H1 (cell line): ENCODE measurements at regions not wholly inside any gene's neighbourhood (a gene's known extent, or its start where the extent isn't known, plus 50 kb on each side); places are given as distances from the start of the nearest gene placed in this dataset.

ENCODE experiments used
- ASH2L ChIP-seq: fragments of 200-600, 300-600 bp; sonication (generic); IDR thresholded peaks from one replicate; pipeline ENCODE4 v1.7.1; 2017; ENCODE audit warnings: low read length
- BACH1 ChIP-seq: IDR thresholded peaks from 2 replicates; pipeline ENCODE4 v1.6.1; 2012; ENCODE audit warnings: low read length, improper control_type of control experiment
- CHD2 ChIP-seq: IDR thresholded peaks from 2 replicates; pipeline ENCODE4 v1.6.1; 2012; ENCODE audit warnings: low read length, improper control_type of control experiment
- HDAC6 ChIP-seq: IDR thresholded peaks from one replicate; pipeline ENCODE4 v1.7.1; 2012; ENCODE audit warnings: low read depth, mild to moderate bottlenecking, inconsistent platforms, low read length, moderate library complexity
- KDM4A ChIP-seq: IDR thresholded peaks from one replicate; pipeline ENCODE4 v1.7.1; 2012; ENCODE audit warnings: low read depth, mild to moderate bottlenecking, moderate library complexity, low read length, inconsistent platforms; ENCODE audit not compliant: severe bottlenecking
- KDM5A ChIP-seq: fragments of 200-600 bp; IDR thresholded peaks from 2 replicates; pipeline ENCODE4 v1.7.1; 2012; ENCODE audit warnings: mild to moderate bottlenecking, low read length, inconsistent platforms, mixed read lengths
- RBBP5 ChIP-seq: IDR thresholded peaks from 2 replicates; pipeline ENCODE4 v1.7.1; 2012; ENCODE audit warnings: low read depth, mild to moderate bottlenecking, inconsistent platforms, low read length, moderate library complexity, borderline replicate concordance
- SIRT6 ChIP-seq: IDR thresholded peaks from one replicate; pipeline ENCODE4 v1.7.1; 2012; ENCODE audit warnings: low read length, inconsistent platforms
- SRF ChIP-seq: IDR thresholded peaks from 2 replicates; pipeline ENCODE4 v1.6.1; 2011; ENCODE audit warnings: mild to moderate bottlenecking, low read depth, low read length, moderate library complexity
- YY1 ChIP-seq: IDR thresholded peaks from 2 replicates; pipeline ENCODE4 v1.6.1; 2011; ENCODE audit warnings: low read depth, mild to moderate bottlenecking, low read length

- TF ChIP-seq ASH2L (no peak), SRF (no peak), SIRT6 (no peak), RBBP5 (no peak), BACH1 (no peak), CHD2 (no peak), KDM4A (no peak), KDM5A (no peak), YY1 (no peak), HDAC6 (no peak)
These were observed 364.9 kb downstream of the ZNF674 start (continued) for GRCh38 chrX:46180258-46180687.
